ENCODE measurements at regions not wholly inside any gene's neighbourhood (a gene's known extent, or its start where the extent isn't known, plus 50 kb on each side); places are given as distances from the start of the nearest gene placed in this dataset.

GRCh38 chr1:188822248-188822647 lies 1655.4 kb downstream of the BRINP3 start (continued):
- TF ChIP-seq, protein P1, sequence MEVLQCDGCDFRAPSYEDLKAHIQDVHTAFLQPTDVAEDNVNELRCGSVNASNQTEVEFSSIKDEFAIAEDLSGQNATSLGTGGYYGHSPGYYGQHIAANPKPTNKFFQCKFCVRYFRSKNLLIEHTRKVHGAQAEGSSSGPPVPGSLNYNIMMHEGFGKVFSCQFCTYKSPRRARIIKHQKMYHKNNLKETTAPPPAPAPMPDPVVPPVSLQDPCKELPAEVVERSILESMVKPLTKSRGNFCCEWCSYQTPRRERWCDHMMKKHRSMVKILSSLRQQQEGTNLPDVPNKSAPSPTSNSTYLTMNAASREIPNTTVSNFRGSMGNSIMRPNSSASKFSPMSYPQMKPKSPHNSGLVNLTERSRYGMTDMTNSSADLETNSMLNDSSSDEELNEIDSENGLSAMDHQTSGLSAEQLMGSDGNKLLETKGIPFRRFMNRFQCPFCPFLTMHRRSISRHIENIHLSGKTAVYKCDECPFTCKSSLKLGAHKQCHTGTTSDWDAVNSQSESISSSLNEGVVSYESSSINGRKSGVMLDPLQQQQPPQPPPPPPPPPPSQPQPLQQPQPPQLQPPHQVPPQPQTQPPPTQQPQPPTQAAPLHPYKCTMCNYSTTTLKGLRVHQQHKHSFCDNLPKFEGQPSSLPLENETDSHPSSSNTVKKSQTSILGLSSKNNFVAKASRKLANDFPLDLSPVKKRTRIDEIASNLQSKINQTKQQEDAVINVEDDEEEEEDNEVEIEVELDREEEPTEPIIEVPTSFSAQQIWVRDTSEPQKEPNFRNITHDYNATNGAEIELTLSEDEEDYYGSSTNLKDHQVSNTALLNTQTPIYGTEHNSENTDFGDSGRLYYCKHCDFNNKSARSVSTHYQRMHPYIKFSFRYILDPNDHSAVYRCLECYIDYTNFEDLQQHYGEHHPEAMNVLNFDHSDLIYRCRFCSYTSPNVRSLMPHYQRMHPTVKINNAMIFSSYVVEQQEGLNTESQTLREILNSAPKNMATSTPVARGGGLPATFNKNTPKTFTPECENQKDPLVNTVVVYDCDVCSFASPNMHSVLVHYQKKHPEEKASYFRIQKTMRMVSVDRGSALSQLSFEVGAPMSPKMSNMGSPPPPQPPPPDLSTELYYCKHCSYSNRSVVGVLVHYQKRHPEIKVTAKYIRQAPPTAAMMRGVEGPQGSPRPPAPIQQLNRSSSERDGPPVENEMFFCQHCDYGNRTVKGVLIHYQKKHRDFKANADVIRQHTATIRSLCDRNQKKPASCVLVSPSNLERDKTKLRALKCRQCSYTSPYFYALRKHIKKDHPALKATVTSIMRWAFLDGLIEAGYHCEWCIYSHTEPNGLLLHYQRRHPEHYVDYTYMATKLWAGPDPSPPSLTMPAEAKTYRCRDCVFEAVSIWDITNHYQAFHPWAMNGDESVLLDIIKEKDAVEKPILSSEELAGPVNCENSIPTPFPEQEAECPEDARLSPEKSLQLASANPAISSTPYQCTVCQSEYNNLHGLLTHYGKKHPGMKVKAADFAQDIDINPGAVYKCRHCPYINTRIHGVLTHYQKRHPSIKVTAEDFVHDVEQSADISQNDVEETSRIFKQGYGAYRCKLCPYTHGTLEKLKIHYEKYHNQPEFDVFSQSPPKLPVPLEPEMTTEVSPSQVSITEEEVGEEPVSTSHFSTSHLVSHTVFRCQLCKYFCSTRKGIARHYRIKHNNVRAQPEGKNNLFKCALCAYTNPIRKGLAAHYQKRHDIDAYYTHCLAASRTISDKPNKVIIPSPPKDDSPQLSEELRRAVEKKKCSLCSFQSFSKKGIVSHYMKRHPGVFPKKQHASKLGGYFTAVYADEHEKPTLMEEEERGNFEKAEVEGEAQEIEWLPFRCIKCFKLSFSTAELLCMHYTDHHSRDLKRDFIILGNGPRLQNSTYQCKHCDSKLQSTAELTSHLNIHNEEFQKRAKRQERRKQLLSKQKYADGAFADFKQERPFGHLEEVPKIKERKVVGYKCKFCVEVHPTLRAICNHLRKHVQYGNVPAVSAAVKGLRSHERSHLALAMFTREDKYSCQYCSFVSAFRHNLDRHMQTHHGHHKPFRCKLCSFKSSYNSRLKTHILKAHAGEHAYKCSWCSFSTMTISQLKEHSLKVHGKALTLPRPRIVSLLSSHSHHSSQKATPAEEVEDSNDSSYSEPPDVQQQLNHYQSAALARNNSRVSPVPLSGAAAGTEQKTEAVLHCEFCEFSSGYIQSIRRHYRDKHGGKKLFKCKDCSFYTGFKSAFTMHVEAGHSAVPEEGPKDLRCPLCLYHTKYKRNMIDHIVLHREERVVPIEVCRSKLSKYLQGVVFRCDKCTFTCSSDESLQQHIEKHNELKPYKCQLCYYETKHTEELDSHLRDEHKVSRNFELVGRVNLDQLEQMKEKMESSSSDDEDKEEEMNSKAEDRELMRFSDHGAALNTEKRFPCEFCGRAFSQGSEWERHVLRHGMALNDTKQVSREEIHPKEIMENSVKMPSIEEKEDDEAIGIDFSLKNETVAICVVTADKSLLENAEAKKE (CRISPR knock-in tag; IDR thresholded peaks at IDR 0.05): no peak
- no peak for TF ChIP-seq ZNF114 (CRISPR knock-in tag; IDR thresholded peaks at IDR 0.05)
- no peak for TF ChIP-seq ETS1 (IDR thresholded peaks at IDR 0.05)
- TF ChIP-seq CREB1 (CRISPR knock-in tag; IDR thresholded peaks at IDR 0.05; ENCODE audit: low read depth): no peak
- TF ChIP-seq NANOG (IDR thresholded peaks at IDR 0.05; ENCODE audit: borderline replicate concordance): no peak

- H3K79me2 ChIP-seq (replicated peaks; ENCODE audit: insufficient read depth): no peaks in the 10 kb centered on the region
- Mint-ChIP-seq H3K27ac (no peak overlapping the region), H3K4me1 (peaks cover 21% of the 10 kb centered on the region), H3K4me3 (no peak overlapping the region), H3K27me3 (ENCODE audit: insufficient read depth, low read depth, poor library complexity) (no peaks in the 10 kb centered on the region), H3K9me3 (no peaks in the 10 kb centered on the region), H3K36me3 (ENCODE audit: low read depth) (no peaks in the 10 kb centered on the region)
- no peaks in the 10 kb centered on the region for H3F3A ChIP-seq (replicated peaks; ENCODE audit: low read depth)
- H3K27ac ChIP-seq (ENCODE audit: low read depth): no peak overlapping the region
- no peak overlapping the region for H3K4me3 ChIP-seq
- no peaks in the 10 kb centered on the region for H4K20me1 ChIP-seq (replicated peaks; ENCODE audit: insufficient read depth)
- ATAC-seq (no peak), DNase-seq (ENCODE audit: low spot score) (no peak)
- H3K4me1 ChIP-seq (ENCODE audit: insufficient read depth): peaks cover 8% of the 10 kb centered on the region
- no peaks in the 10 kb centered on the region for H3K9me2 ChIP-seq (ENCODE audit: insufficient read depth)
- no peak overlapping the region for H2AFZ ChIP-seq
- H3K36me3 ChIP-seq (ENCODE audit: insufficient read depth): no peaks in the 10 kb centered on the region
- no peak overlapping the region for H3K4me2 ChIP-seq
- no peaks in the 10 kb centered on the region for H3K27me3 ChIP-seq (ENCODE audit: insufficient read depth)
- TF ChIP-seq ZNF114 (CRISPR knock-in tag; IDR thresholded peaks at IDR 0.05) (no peak), EZH2phosphoT487 (IDR thresholded peaks at IDR 0.05; ENCODE audit: unreplicated experiment) (no peak), EZH2 (IDR thresholded peaks at IDR 0.05; ENCODE audit: low read depth, unreplicated experiment) (no peak), JUNB (IDR thresholded peaks at IDR 0.05; ENCODE audit: unreplicated experiment) (no peak), STAT1 (IDR thresholded peaks at IDR 0.05; ENCODE audit: unreplicated experiment) (no peak), ETS1 (IDR thresholded peaks at IDR 0.05) (no peak), ZNF331 (CRISPR knock-in tag; IDR thresholded peaks at IDR 0.05; ENCODE audit: low read depth) (no peak), CREB1 (CRISPR knock-in tag; IDR thresholded peaks at IDR 0.05; ENCODE audit: low read depth) (no peak), NANOG (IDR thresholded peaks at IDR 0.05; ENCODE audit: borderline replicate concordance) (no peak)
- TF ChIP-seq, protein P2, sequence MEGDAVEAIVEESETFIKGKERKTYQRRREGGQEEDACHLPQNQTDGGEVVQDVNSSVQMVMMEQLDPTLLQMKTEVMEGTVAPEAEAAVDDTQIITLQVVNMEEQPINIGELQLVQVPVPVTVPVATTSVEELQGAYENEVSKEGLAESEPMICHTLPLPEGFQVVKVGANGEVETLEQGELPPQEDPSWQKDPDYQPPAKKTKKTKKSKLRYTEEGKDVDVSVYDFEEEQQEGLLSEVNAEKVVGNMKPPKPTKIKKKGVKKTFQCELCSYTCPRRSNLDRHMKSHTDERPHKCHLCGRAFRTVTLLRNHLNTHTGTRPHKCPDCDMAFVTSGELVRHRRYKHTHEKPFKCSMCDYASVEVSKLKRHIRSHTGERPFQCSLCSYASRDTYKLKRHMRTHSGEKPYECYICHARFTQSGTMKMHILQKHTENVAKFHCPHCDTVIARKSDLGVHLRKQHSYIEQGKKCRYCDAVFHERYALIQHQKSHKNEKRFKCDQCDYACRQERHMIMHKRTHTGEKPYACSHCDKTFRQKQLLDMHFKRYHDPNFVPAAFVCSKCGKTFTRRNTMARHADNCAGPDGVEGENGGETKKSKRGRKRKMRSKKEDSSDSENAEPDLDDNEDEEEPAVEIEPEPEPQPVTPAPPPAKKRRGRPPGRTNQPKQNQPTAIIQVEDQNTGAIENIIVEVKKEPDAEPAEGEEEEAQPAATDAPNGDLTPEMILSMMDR (conservative IDR thresholded peaks at IDR 0.05; ENCODE audit: low read depth in 2 of 2): no peak
Observed at GRCh38 chr1:188825471-188825870, 1652.2 kb downstream of the BRINP3 start.

Data from GM23338 (cell line).